HG02642 (cell line): ENCODE measurements at regions not wholly inside any gene's neighbourhood (a gene's known extent, or its start where the extent isn't known, plus 50 kb on each side); places are given as distances from the start of the nearest gene placed in this dataset.
"Not testable (repeated sequence)": the region's sequence is repeated elsewhere in the genome, so short reads cannot be mapped to it uniquely, and the experiment has no call there.

ENCODE experiments used
- ATAC-seq: cut with Tn5 transposase; IDR thresholded peaks from one replicate; pipeline ENCODE4 v1.9.1; 2021; ENCODE audit warnings: mild to moderate bottlenecking; ENCODE audit not compliant: unreplicated experiment, poor library complexity

DNA sequence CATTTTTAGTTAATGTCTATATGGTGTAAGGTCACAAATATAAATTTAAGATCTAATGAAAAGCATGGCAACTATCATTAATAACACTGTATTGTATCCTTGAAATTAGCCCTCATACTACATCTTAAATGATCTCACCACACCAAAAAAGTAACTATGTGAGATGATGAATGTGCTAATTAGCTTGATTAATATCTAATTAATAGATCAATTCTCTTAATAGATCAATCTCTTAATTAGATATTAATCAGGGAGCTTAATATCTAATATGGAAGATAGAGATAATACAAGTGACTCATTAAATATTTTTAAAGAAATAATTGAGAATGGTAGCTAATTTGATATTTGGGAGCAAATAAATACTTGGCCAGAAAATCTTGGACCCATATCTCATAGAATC is 178.5 kb upstream of the FAT3 start:
- no peak for ATAC-seq

DNA sequence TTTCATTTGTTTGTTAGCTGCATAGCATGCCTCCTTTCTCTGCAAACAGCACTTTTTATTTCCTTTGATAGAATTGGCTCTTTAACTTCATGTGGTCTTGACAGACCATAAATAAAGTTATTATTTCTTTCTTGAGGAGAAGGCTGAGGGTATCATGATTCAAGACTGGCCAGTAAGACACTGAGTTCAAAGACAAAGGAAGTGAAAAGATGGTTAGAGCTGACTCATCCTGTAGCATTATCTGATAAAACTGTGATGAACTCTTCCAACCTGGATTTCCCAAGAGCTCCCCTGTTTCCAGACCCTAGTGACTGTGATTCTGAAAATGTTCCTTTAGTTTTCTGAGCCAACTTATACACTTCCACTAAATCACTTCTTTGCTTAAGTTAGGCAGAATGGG is 179.3 kb upstream of the FAT3 start:
- ATAC-seq = no peak

DNA sequence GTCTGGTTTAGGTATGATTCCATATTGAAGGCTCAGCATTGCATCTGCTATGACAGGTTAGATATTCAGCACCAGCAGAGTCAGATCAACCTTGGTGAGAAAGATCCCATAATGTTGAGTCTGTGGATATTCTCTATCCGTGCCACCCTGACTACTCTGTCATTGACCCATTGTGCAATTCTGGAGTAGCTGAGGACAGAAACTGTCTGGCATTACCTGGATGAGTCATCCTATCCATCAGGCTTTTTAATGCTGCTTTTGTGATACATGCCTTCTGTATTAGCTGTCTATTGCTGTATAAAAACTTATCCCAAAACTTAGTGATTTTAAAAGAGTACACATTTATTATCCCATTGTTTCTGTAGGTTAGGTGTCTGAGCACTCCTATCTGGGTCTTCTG is 189.1 kb upstream of the FAT3 start:
- ATAC-seq = no peak

DNA sequence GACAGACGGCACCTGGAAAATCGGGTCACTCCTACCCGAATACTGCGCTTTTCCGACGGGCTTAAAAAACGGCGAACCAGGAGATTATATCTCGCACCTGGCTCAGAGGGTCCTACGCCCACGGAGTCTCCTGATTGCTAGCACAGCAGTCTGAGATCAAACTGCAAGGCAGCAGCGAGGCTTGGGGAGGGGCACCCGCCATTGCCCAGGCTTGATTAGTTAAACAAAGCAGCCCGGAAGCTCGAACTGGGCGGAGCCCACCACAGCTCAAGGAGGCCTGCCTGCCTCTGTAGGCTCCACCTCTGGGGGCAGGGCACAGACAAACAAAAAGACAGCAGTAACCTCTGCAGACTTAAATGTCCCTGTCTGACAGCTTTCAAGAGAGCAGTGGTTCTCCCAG is 197.5 kb upstream of the FAT3 start:
- ATAC-seq = not testable (repeated sequence)

DNA sequence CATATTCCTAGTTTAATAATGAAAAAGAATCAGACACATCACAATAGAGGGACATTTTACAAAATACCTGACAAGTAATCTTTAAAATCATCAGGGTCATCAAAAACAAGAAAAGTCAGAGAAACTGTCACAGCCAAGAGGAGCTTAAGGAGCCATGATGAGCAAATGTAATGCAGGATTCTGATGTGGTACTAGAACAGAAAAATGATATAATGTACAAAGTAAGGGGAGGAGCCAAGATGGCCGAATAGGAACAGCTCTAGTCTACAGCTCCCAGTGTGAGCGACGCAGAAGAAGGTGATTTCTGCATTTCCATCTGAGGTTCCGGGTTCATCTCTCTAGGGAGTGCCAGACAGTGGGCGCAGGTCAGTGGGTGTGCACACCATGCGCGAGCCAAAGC is 198.0 kb upstream of the FAT3 start:
- ATAC-seq = no peak

DNA sequence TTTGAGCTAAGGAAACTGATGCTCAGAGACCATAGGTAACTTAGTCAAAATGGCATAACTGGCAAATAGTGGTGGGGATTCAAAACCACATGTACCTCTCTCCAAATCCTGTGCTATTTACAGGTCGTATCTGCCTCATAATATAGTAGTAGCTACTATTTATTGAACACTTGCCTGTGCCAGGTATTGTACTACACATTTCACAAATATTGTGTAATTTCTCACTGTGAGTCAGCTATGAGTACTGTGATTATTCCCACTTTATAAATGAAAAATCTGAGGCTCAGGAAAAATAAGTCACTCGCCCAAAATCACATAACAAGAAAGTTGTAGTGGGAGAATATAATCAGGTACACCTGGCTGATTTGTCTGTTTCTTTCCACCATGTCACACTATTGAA is 199.8 kb upstream of the FAT3 start:
- no peak for ATAC-seq

DNA sequence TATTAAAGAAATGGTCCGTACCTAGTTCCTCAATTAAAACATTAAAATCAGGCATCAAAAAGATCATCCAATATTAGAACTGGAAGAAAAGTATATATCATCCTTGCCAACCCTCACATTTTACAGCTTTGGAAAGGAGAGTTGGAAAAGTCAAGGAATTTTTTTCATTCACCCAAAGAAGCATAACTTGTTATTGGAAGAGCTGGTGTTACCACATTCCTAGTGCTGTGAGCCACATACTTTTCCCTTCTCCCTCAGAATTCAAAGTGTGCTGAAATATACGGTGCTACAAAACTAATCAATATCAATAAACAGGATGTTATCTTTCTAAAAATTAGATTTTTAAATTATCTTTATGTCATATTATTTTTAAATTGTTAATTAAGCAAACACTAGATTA is 202.1 kb upstream of the FAT3 start:
- no peak for ATAC-seq

DNA sequence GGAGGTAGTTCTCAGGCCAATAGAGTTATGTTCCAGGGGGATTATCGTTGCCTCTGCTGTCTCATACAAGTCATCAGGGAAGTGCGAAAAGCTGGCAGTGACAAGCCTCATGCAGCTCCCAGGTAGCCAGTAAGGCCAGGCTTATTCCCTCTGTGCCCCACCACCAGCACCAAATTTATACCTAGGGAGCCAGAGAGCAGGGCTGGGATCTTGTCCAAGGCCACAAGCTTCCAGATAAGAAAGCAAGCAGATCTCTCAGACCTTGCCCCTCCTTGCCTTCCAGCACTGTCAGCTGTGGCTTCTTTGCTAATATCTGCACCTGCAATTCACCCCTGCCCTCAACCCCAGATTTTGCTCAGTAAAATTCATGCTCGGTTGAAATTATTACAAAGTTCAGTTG is 206.3 kb upstream of the FAT3 start:
- ATAC-seq = no peak

DNA sequence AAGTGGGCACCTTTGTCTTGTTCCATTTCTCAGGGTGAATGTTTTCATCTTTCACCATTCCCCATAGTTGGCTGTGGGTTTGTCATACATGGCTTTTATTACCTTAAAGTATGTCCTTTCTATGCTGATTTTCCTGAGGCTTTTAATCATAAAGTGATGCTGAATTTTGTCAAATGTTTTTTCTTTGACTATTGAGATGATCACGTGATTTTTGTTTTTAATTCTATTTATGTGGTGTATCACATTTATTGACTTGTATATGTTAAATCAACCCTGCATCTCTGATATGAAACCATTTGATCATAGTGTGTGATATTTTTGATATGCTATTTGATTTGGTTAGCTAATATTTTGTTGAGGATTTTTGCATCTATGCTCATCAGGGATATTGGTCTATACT is 216.4 kb upstream of the FAT3 start:
- no peak for ATAC-seq

DNA sequence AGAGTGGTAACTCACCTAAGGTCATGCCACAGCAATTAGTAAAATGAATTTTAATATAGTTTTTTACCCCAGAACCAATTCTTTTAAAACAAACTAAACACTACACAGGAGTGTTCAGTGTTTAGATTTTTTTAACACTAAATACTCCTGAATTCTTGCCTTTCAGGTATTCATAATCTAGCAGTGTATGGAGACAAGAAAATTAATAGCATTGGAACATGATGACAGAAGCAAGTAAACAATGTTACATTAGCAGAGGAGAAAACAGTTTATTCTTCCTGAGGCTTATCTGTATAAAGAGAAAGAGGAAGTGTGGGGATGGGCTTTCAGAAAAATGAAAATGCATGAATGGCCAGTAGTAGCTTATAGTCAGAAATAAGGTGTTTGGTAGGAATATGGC is 222.1 kb upstream of the FAT3 start:
- ATAC-seq = no peak

DNA sequence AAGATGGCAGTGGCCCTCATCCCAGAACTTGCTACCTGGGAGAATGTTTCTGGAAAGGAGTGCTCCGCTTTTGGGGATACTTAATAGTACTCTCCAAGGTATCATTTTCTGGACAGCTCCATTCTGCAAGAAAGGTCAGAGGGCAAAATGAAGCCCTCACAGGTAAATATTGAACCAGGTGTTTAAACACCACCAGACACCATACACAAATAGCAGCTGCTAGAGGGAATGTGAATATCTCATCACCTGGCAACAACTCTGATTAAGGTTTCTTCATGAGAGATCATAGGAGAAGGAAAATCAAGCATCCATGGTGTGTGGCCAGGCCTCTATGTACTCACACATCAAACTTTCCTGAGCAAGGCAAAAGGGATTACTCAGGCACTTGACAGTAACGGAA is 226.1 kb upstream of the FAT3 start:
- ATAC-seq = no peak

DNA sequence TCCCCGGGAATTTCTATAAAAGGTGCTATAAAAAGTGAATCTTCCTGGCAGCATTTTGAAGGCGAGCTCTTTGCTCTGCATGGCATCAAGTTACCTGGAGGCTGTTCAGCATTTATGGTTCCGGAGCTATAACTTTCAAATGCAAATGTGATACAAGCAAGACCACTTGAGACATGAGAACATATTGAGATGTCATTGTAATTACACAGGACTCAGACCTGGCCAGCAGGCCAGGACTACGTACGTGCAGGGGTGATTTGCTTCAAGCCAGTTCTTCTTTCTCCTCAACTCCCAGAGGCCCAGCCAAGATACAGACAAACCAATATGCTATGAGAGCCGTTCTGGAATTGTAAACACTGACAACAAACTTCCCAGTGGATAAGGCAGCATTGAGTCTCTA is 227.4 kb upstream of the FAT3 start:
- no peak for ATAC-seq

DNA sequence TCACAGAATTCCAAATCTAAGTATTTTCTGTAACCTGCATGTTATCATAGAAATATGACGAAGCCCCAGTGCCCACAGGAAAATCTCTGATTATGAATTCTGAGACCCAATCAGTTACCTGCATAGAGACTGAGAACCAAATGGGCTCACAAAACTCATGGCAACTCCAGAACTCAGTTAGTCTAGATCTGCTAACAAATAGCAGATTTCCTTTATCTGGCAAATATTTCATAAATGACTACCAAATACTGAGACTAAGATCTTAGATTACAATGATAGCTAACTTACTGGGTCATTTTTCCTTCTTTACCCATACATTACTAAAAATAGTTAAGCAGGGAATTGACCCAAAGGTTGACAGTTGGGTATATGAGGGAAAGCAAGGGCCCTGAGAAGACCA is 228.1 kb upstream of the FAT3 start:
- ATAC-seq = no peak

DNA sequence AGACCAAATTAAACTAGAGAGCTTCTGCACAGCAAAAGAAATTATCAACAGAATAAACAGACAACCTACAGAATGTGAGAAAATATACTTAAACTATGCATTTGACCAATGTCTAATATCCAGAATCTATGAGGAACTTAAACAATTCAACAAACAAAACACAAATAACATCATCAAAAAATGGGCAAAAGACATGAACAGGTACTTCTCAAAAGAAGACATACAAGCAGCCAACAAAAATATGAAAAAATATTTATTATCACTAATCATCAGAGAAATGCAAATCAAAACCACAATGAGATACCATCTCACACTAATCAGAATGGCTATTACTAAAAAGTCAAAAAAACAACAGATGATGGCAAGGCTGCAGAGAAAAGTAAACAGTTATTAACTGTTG is 236.2 kb upstream of the FAT3 start:
- ATAC-seq = not testable (repeated sequence)

DNA sequence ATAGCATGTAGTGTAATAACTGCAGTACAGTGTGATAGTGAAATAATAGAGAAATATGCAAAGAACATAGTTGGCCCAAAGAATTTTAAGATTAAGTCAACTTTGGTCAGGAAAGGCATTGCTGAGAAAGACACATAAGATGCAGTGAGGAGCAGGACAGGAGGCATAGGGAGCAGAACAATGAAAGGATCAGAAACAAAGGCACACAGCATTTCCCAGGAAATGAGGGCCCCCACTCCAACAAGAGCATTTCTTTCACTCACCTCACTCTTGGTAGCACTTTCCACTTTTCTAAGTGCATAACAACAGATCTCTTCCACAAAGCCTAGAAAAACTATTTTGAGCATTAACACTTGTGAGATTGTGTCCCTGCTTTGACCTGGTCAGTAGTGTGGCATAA is 238.4 kb upstream of the FAT3 start:
- no peak for ATAC-seq

DNA sequence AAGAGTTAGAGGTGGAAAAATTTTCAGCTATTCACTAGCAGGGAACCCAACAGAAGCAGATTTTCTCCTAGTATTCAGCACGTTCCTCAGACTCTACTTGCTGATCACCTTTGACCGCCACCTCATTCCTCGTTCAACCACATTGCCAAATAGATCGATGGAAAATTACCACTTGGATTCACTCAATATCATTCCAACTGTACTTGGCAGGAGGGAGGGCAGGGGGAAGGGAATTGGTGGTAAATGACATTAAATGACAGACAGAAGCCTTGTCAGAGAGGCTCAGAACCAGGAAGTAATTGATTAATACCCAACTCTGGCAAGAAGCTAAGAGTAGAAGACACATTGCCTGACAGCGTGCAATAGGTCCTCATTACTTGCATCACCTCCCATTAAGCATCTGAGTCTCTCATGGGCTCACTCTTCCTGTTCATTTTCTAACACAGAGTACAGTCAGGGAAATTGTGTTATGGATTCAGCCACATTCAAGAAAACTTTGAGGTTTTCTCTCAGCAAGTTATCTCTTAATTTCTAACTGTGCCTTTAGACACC is 240.5 kb upstream of the FAT3 start:
- ATAC-seq = no peak

DNA sequence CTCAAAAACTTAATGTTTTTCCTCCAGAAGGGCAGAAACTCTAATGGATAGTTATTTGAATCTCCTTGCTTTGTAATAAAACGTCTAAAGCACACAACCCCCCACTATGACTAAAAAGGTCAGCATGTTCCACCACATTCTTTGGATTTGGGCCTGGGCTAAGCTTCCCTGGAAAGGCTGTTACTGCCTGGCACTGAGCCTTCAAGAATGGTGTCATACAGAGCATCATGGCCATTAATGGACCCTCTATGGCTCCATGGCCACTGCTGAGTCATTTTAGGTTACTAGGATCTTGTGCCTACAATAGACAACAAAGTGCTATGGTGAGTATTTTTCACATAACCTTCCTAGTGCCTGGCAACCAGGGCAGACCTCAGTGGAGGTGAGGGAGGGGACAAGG is 242.6 kb upstream of the FAT3 start:
- no peak for ATAC-seq

DNA sequence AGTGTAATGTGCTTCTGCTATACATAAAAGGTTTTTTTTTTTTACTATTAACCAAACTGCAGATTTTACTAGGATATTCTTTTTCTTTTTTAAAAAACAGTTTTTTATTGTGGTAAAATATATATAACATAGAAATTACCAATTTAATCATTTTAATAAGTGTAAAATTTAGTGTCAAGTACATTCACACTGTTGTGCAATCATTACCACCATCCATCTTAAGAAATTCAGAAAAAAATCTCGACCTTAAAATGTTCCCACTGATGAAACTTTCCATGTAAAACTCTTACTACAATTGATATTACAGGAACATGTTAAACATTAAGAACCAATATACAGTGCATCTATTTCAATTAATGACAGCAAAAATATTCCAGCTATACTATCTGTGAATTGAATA is 244.8 kb upstream of the FAT3 start:
- ATAC-seq = no peak

DNA sequence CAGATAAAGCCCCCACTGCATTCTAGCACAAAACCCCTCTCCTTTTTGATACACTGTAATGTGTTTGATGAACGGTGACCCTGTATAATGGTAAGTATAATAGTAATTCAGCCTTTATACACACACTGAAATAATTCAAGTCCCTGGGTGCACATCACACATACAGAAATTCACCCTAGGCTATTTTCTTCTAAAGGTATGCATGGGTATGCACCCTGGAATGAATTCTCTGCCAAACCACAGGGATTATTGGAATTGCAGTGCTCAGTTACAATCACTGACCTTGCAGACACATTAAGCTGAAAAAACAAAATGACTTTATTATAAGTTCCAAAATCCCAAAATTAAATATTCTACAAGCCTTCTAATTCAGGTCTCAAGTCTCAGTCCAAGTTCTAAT is 245.9 kb upstream of the FAT3 start:
- no peak for ATAC-seq

DNA sequence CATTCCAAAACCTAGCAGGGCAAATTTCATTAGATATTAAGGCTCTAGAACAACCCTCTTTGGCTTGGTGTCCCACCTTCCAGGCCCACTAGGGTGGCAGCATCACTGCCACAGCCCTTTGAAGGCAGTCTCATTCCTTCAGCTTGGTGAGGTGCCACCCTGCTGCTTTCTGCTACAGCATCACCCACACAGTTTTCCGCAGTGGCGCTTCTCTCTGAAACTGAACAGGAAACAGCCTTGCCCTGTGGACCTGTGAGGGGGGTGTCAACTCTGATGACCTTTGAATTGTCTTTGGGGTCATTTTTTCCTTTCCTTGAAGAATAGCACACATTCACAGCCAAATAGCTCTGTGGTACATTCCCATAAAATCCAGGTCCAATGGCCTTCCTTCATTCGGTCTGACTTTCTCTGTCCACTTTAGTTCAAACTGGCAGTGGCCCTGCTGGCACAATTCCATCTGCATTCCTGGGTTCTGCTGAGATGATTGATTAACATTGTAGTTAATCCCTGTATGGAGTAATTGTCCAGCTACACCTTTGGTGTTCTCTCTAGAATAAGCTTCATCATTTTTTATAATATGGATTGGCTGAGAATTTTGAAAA is 251.9 kb upstream of the FAT3 start:
- ATAC-seq = no peak

DNA sequence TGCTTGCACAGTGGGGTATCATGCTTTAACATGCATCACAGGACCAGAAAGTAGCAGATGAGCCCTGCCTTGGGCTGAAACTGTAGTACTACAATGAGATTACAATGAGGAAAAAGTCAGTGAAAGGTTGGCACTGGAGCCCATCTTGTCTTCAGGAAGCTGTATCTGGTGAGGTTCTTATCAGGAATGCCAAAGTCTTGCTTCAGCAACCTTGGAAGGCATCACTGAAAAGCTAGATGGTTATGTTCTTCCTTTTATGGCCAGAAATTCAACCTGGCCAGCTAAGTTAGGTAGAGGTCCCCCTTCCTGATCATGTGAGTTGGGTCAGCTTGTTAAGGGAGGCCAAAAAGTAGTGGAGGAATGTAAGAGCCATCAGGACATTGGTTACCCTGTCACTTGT is 254.0 kb upstream of the FAT3 start:
- ATAC-seq = no peak

DNA sequence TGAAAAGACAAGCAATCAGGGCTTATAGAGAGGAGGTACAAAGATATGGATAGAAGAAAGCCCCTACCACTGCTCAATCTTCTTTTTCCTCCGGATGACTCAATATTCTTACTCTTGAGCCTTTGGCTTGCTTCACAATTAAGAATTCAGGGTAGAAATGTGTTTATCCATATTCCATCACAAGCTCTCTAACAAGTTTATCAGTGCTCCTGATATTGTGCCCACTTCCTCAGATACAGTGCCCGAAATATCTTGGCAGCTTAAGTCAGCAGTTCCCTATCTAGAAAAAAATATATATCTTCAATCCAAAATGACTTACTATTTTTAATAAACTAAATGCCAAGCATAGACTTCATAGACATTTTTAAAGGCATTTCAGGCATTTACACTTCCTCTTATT is 255.1 kb upstream of the FAT3 start:
- no peak for ATAC-seq

DNA sequence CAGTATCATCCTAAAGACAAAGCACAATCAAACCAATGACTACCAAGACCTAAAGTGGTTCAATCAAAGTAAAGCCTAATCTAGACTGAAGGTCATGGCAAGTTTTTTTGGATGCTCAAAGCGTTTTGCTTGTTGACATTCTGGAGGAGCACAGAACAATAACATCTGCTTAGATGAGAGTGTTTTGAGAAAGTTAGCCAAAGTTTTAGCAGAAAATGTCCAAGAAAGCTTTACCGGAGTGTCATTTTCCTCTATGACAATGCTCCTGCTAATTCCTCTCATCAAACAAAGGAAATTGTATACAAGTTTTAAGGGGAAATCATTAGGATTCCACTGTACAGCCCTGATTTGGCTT is 256.9 kb upstream of the FAT3 start:
- ATAC-seq = no peak
